NCI-H524 treated with DMSO at 0.1 percent for 48 hours (cell line): ENCODE measurements at regions not wholly inside any gene's neighbourhood (a gene's known extent, or its start where the extent isn't known, plus 50 kb on each side); places are given as distances from the start of the nearest gene placed in this dataset.
"Not testable (repeated sequence)": the region's sequence is repeated elsewhere in the genome, so short reads cannot be mapped to it uniquely, and the experiment has no call there.

Source experiments
- DNase-seq: peaks from one replicate; lab custom pipeline; 2025; lab: John Stamatoyannopoulos, UW

DNA sequence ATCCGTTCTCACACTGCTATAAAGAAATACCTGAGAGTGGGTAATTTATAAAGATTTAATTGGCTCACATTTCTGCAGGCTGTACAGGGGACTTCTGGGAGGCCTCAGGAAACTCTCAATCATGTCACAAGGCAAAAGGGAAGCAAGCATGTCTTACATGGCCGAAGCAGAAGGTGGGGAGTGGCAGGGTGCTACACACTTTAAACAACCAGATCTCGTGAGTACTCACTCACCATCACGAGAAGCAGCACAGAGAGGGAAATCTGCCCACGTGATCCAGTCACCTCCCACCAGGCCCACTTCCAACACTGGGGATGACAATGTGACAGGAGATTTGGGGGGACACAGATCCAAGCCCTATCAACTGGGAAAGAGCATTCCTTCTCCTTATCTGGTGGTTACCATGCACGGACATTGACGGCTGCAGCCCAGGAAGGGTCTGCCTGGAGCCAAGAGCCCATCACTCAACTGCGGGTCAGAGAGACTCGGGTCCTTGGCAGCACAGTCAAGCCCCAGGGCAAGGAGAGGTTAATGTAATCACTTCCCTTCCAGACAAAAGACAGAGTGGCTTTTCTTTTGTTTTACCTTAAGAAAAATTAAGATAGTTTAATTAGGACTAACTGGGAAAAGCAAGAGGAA lies 112.3 kb upstream of the CST7 start:
- DNase-seq, result no peak

- DNase-seq, result no peak
Observed at GRCh38 chr20:24837781-24838450, 111.2 kb upstream of the CST7 start.

GRCh38 chr20:24838546-24839535 lies 110.2 kb upstream of the CST7 start:
- DNase-seq, result no peak

- DNase-seq, result no peak
Observed at GRCh38 chr20:24840121-24840713, 108.9 kb upstream of the CST7 start.

GRCh38 chr20:24842274-24842917 lies 106.7 kb upstream of the CST7 start:
- DNase-seq, result no peak

GRCh38 chr20:24842918-24843715 lies 106.0 kb upstream of the CST7 start:
- no peak for DNase-seq

DNA sequence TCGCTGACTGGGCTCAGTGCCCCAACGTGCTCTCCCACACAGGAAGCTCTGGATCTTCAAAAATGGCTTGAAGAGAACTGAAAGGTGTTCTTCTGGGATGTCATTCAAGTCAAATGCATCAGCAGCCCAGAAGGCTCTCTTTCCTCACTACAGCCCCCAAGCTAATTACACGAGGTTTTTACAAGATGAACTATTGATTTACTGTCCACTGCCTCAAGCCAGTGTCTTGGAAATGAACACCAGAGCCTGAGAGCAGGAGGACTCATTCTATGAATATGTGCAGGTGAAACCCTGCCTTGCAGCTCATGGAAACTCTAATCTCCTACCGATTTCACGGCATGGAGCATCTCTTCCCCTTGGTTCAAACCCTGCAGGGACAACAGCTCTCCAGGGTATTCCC lies 98.9 kb upstream of the CST7 start:
- no peak for DNase-seq

DNA sequence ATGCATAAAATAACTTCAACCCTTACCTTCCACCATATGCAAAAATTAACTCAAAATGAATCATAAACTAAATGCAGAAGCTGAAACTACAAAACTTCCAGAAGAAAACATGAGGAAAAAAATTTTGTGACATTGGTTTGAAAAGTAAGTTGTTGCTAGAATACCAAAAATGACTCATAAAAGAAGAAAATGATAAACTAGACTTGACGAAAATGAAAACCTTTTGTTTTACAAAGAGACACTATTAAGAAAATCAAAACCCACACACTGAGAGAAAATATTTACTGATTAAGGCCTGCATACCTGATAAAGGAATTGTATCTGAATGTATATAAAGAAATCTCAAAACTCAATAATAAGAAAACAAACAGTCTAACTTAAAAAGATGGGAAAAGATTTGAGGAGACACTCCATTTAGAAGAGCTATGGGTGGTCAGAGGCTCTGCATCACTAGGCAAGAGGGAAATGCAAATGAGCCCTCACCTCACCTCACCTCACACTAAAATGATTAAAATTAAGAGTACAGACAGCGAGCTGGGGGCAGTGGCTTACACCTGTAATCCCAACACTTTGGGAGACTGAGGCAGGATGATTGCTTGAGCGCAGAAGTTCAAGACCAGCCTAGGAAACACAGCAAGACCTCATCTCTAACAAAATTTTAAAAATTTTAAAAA lies 97.6 kb upstream of the CST7 start:
- DNase-seq, result no peak

- DNase-seq, result no peak
Observed at GRCh38 chr20:24853916-24854315, 95.2 kb upstream of the CST7 start.

DNA sequence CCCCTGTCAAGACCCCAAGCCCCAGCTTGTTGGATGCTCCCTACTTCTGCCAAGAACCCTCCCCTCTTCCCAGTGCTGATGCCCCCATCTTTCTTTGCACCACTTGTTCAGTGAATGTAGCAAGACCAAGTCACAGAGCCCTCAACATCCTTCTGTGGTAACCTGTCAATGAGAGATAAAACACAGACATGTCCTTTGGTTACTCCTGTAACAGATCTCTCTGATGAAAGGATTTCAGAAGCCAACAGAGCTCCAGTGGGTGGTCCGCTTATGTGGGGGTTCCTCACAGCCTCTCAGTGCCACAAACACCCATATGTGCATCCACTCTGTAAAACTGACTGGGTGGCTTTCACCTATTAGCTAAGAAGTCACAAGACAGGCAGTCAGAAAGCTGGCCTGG lies 93.2 kb upstream of the CST7 start:
- no peak for DNase-seq

- not testable (repeated sequence) for DNase-seq
Observed at GRCh38 chr20:24858500-24858899, 90.6 kb upstream of the CST7 start.

- DNase-seq, result no peak
Observed at GRCh38 chr20:24859539-24859938, 89.5 kb upstream of the CST7 start.

DNA sequence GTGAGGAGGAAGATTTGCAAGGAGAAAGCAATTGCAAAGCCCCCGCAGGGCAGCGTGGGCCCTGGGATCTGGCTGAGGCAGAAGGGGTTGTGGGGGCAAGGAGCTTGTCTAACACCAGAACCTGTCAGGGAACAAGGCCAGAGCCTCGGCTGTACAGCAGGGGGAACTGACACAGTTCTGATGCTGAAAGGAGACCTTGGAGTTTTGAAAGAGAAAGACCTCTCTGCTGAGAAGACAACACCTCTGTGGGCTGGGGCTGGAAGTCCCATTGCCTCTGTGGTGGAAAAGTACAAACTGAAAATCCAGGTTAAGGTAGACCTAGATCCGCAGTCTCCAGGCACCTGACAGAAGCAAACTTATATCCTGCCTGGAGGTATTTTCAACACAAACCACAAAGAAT lies 86.9 kb upstream of the CST7 start:
- DNase-seq, result no peak

DNA sequence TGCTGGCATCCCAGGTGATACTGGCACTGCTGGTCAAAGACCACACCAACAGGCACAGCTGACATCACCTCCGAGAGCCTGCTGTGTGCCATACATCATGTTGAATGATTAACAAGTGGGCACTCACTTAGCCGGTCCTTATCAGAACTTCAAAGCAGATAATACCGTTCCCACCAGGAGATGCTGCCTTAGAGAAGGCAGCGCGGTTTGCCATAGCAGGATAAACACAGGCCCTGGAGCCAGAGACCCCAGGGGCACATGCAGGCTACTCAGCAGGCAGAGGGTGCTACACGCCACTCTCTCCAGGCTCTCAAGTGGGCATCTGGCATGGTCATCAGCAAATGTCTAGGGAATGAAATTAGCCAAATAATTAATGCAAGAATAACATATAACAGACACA lies 86.5 kb upstream of the CST7 start:
- DNase-seq, result no peak

GRCh38 chr20:24863356-24863755 lies 85.7 kb upstream of the CST7 start:
- no peak for DNase-seq

DNA sequence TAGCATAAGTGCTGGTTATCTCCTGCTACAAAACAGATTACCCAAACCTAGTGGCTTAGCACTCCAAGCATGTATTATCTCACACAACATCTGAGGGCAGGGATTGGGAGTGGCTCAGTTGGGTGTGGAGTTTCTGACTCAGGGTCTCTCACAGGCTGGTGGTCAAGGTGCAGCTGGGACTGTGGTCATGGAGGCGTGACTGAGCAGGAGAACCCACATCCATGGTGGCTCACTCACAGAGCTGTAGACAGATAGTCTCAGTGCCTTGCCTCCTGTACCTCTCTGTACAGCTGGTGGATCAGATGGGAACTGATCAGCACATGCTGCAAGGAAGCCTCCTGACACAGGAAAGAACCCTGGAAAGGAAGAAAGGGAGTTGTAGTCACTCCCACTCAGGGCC lies 83.1 kb upstream of the CST7 start:
- no peak for DNase-seq

DNA sequence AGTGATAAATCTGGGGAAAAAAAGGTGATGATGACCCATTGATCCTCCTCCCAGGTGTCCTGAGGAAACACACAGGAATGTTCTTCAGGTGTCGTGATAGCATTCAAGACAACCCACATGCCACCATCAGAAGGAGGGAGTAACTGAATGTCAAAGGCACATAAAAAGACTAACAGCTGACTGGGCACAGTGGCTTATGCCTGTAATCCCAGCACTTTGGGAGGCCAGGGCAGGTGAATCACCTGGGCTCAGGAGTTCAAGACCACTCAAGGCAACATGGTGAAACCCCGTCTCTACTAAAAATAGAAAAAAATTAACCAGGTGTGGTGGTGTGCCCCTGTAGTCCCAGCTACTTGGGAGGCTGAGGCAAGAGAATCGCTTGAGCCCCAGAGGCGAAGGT lies 82.3 kb upstream of the CST7 start:
- no peak for DNase-seq

- DNase-seq, result no peak
Observed at GRCh38 chr20:24867556-24867955, 81.5 kb upstream of the CST7 start.

DNA sequence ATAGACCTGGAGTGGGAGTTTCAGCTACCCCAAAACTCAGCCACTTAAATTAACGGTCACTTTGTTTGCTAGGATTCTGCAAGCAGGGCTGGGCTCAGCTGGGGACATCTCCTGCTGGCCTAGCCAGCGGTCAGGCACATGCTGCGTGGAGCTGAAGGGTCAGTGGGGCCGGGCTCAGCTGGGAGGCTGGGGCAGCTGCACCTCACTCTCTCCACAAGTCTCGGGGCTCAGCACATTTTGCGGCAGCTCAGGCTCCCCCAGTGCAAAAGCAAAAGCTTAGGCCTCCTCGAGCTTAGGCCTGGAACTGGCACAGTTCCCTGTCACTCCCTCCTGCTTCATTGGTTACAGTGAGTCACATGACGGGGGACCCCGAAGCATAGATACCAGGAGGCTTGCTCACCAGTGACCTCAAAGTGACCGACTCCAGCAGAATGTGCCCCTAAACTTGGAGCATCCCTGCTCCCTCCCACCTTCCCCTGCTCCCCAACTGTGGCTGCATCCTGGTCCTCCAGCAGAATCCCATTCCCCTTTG lies 80.6 kb upstream of the CST7 start:
- DNase-seq, result no peak

DNA sequence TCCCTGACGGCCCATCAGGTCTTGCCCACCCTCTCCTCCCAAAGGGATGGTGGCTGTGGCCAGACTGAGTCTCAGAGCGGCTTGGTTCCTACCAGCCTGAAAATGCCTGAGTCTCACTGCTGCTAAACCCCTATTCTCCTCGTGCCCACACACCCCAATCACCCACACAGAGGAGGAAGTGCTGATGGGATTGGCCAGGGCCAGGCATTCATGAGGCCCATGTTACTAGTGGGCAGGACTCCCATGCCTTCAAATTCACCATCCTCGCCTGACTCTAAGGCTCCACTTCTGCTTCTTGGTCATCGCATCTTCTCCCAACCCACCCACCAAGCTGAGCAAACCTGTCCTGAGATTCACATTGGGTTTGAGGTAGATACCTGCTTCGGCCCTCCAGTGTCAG lies 80.1 kb upstream of the CST7 start:
- DNase-seq, result no peak
